ENCODE measurements at regions not wholly inside any gene's neighbourhood (a gene's known extent, or its start where the extent isn't known, plus 50 kb on each side); places are given as distances from the start of the nearest gene placed in this dataset.

DNA sequence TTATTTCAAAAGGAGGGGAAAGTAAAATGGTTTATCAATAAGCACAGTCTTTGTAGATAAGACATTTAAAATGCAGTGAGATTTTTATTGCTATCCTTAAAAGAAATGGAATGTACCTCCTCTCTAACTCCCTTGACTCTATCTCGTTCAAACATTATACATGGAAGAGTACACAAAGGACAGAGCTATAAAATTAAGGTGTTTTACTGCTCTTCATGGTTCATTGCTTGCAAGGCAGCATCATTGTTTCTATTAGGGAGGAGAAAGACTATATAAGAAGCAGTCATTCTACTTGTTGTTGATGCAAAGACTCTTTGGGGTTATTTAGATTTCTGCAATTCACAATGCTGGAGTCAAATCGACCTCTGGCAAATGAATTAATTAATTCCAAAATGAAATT, 380.2 kb upstream of the NDST3 start:
- intact Hi-C loops (cut with micrococcal nuclease) = no loop called here
- H3K27me3 Mint-ChIP-seq = no peaks in the 10 kb centered on the region
- H3K4me1 Mint-ChIP-seq = no peaks in the 10 kb centered on the region
- ChIA-PET CTCF (no interaction called here), POLR2A (no interaction called here)
- DNase-seq = no peak
- H3K36me3 Mint-ChIP-seq (ENCODE audit: low read depth) = no peaks in the 10 kb centered on the region
- TF ChIP-seq, protein P1, sequence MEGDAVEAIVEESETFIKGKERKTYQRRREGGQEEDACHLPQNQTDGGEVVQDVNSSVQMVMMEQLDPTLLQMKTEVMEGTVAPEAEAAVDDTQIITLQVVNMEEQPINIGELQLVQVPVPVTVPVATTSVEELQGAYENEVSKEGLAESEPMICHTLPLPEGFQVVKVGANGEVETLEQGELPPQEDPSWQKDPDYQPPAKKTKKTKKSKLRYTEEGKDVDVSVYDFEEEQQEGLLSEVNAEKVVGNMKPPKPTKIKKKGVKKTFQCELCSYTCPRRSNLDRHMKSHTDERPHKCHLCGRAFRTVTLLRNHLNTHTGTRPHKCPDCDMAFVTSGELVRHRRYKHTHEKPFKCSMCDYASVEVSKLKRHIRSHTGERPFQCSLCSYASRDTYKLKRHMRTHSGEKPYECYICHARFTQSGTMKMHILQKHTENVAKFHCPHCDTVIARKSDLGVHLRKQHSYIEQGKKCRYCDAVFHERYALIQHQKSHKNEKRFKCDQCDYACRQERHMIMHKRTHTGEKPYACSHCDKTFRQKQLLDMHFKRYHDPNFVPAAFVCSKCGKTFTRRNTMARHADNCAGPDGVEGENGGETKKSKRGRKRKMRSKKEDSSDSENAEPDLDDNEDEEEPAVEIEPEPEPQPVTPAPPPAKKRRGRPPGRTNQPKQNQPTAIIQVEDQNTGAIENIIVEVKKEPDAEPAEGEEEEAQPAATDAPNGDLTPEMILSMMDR (IDR thresholded peaks at IDR 0.05) = no peak
- no peak overlapping the region for H3K4me3 Mint-ChIP-seq
- H3K9me3 Mint-ChIP-seq = peaks cover 3% of the 10 kb centered on the region
- ATAC-seq (ENCODE audit: low read depth) = no peak
- H3K27ac Mint-ChIP-seq = no peak overlapping the region

DNA sequence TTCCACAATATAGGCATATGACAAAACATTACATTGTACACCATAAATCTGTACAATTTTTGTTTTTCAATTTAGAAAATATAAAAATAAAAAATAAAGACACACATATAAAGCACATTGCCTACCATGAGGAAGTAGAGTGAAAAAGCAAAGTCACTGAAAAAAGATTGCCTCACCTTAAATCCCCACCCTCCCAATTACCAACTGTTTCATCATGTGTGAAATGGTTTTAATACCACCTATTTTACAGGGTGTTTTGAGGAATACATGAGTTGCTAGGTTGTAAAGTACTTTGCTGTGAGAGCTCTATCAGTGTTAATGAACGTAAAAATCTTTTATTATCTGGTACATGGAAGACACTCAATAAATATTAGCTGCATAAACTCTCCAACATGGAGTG, 373.6 kb upstream of the NDST3 start:
- ATAC-seq (ENCODE audit: low read depth) (no peak), DNase-seq (no peak)
- intact Hi-C loops (cut with micrococcal nuclease) = no loop called here
- no peak overlapping the region for H3K27ac Mint-ChIP-seq
- H3K36me3 Mint-ChIP-seq (ENCODE audit: low read depth) = no peaks in the 10 kb centered on the region
- H3K9me3 Mint-ChIP-seq = no peaks in the 10 kb centered on the region
- no peaks in the 10 kb centered on the region for H3K4me1 Mint-ChIP-seq
- CTCF ChIA-PET = no interaction called here
- TF ChIP-seq, protein P1 (IDR thresholded peaks at IDR 0.05) = no peak
- POLR2A ChIA-PET = no interaction called here
- H3K4me3 Mint-ChIP-seq = no peak overlapping the region
- H3K27me3 Mint-ChIP-seq = no peaks in the 10 kb centered on the region

GRCh38 chr4:117661091-117662072, 372.9 kb upstream of the NDST3 start:
- DNase-seq = no peak
- Mint-ChIP-seq H3K27me3 (no peaks in the 10 kb centered on the region), H3K27ac (no peak overlapping the region), H3K4me3 (no peak overlapping the region), H3K9me3 (peaks cover 3% of the 10 kb centered on the region), H3K4me1 (no peaks in the 10 kb centered on the region), H3K36me3 (ENCODE audit: low read depth) (no peaks in the 10 kb centered on the region)
- ChIA-PET CTCF (no interaction called here), POLR2A (no interaction called here)
- TF ChIP-seq, protein P1 (IDR thresholded peaks at IDR 0.05) = no peak
- no peak for ATAC-seq (ENCODE audit: low read depth)
- intact Hi-C loops (cut with micrococcal nuclease) = no loop called here

DNA sequence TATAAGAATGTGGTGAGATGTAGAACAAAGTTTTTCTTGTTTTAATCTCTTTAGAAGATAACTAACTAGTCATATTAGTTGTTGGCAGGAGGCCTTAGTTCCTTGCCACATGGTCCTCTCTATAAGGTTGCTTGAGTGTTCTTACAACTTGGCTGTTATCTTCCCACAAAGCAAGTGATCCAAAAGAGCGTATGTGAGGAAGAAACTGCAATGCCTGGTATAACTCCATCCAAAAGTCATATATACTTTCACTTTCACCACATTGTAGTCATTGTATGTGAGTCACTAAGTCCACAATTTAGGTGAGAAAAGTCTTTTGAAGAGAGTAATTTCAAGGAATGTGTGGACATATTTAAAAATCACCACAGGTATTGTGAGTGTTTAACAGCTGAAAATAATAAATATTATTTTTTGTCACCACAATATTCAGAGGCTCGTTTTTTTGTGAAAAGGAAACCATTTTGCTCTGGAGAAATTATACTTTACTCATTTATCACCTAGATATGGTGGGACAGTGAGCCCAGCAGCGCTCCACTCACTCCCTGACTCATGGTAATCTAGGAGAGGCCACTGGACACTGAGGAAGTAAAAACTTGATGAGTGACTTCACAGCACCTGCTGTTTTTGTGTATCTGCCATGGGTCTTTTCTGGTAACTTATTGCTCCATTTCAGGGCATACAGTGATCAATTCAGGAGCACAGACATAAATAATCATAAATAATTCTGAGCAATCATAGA, 369.4 kb upstream of the NDST3 start:
- DNase-seq (no peak), ATAC-seq (ENCODE audit: low read depth) (no peak)
- TF ChIP-seq, protein P1 (IDR thresholded peaks at IDR 0.05) = no peak
- Mint-ChIP-seq H3K27ac (no peak overlapping the region), H3K36me3 (ENCODE audit: low read depth) (no peaks in the 10 kb centered on the region), H3K4me3 (no peak overlapping the region), H3K4me1 (no peaks in the 10 kb centered on the region), H3K9me3 (peaks cover 3% of the 10 kb centered on the region), H3K27me3 (no peaks in the 10 kb centered on the region)
- POLR2A ChIA-PET = no interaction called here
- intact Hi-C loops (cut with micrococcal nuclease) = no loop called here
- CTCF ChIA-PET = no interaction called here

DNA sequence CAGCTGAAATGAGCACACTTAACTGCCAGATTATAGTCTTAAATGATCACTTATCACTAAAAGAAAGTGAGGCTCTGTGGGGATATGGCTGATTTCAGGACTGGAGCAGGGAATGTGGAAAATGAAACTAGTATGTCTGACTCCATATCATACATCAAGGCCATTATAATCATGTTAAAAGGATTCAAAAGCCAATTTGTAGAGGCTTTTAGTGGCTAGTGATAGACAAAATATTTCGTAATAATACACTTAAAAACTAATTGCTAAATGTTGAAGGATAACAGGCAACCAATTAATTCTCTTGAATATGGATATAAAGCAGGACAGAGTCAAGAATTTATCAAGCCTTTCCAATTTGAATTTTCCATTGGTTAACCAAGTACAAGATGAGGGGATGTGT, 358.1 kb upstream of the NDST3 start:
- Mint-ChIP-seq H3K27me3 (no peaks in the 10 kb centered on the region), H3K4me3 (no peak overlapping the region), H3K4me1 (no peaks in the 10 kb centered on the region), H3K9me3 (peaks cover 14% of the 10 kb centered on the region), H3K27ac (no peak overlapping the region), H3K36me3 (ENCODE audit: low read depth) (no peaks in the 10 kb centered on the region)
- intact Hi-C loops (cut with micrococcal nuclease) = no loop called here
- TF ChIP-seq, protein P1 (IDR thresholded peaks at IDR 0.05) = no peak
- CTCF ChIA-PET = no interaction called here
- DNase-seq = no peak
- POLR2A ChIA-PET = no interaction called here
- no peak for ATAC-seq (ENCODE audit: low read depth)
